CD4-positive, alpha-beta memory T cell (primary cell): ENCODE measurements at regions not wholly inside any gene's neighbourhood (a gene's known extent, or its start where the extent isn't known, plus 50 kb on each side); places are given as distances from the start of the nearest gene placed in this dataset.
"Not testable (repeated sequence)": the region's sequence is repeated elsewhere in the genome, so short reads cannot be mapped to it uniquely, and the experiment has no call there.

Experiments used
- CTCF ChIA-PET: fragments of 350-600 bp; sonication (Branson Sonifier 250); formaldehyde crosslinking; loops from one replicate; lab custom pipeline; 2021; ENCODE audit warnings: inconsistent platforms; ENCODE audit not compliant: partially characterized antibody; lab: Charles Lee
- POLR2A ChIA-PET: fragments of 350-600 bp; sonication (Branson Sonifier 250); formaldehyde crosslinking; loops from one replicate; lab custom pipeline; 2021; ENCODE audit not compliant: partially characterized antibody; lab: Charles Lee
- DNase-seq, 5 donors: peaks; one replicate each; pipeline versions ENCODE4 v3.0.0 to v3.0.0-alpha.2; 2020 to 2022; ENCODE audit warnings: mixed read lengths in 1 of 5
- H3K27ac ChIP-seq: one replicate; pipeline ENCODE4 v1.7.0; 2013; ENCODE audit warnings: low read depth, low read length
- H3K27me3 ChIP-seq: 2 replicates; pipeline ENCODE4 v1.7.0; 2013; ENCODE audit warnings: mild to moderate bottlenecking, low read length, moderate library complexity; ENCODE audit not compliant: insufficient read depth
- H3K36me3 ChIP-seq: 2 replicates; pipeline ENCODE4 v1.7.0; 2013; ENCODE audit warnings: mild to moderate bottlenecking, low read length, moderate library complexity; ENCODE audit not compliant: insufficient read depth
- H3K4me1 ChIP-seq: 2 replicates; pipeline ENCODE4 v1.7.0; 2013; ENCODE audit warnings: mild to moderate bottlenecking, low read length, moderate library complexity; ENCODE audit not compliant: insufficient read depth
- H3K4me3 ChIP-seq, 2 donors: one replicate each; pipeline ENCODE4 v1.7.0; 2013; ENCODE audit warnings: low read length in 2 of 2, mild to moderate bottlenecking in 1 of 2
- H3K9me3 ChIP-seq, 2 donors: one replicate each; pipeline ENCODE4 v1.7.0; 2013; ENCODE audit warnings: low read length in 2 of 2, control low read depth in 1 of 2; ENCODE audit not compliant: control insufficient read depth in 1 of 2
- H3K27ac Mint-ChIP-seq, 7 donors: one replicate each; pipeline ENCODE4 v1.8.0; 2020 to 2021; ENCODE audit warnings: mixed read lengths in 7 of 7, mild to moderate bottlenecking in 6 of 7, inconsistent platforms in 3 of 7, moderate library complexity in 3 of 7
- H3K27me3 Mint-ChIP-seq, 2 donors: one replicate each; pipeline ENCODE4 v1.8.0; 2020 to 2021; ENCODE audit warnings: mixed read lengths in 2 of 2
- H3K36me3 Mint-ChIP-seq, 2 donors: one replicate each; pipeline ENCODE4 v1.8.0; 2020 to 2021; ENCODE audit warnings: mixed read lengths in 2 of 2, inconsistent platforms in 1 of 2, mild to moderate bottlenecking in 1 of 2
- H3K4me1 Mint-ChIP-seq, 4 donors: one replicate each; pipeline ENCODE4 v1.8.0; 2020 to 2021; ENCODE audit warnings: mixed read lengths in 4 of 4, mild to moderate bottlenecking in 1 of 4
- H3K4me3 Mint-ChIP-seq, 8 donors: one replicate each; pipeline ENCODE4 v1.8.0; 2020 to 2021; ENCODE audit warnings: mixed read lengths in 8 of 8, mild to moderate bottlenecking in 7 of 8, moderate library complexity in 6 of 8, inconsistent platforms in 3 of 8
- H3K9me3 Mint-ChIP-seq, 8 donors: one replicate each; pipeline ENCODE4 v1.8.0; 2020 to 2021; ENCODE audit warnings: mixed read lengths in 8 of 8, mild to moderate bottlenecking in 5 of 8, inconsistent platforms in 3 of 8, moderate library complexity in 1 of 8
- intact Hi-C: fragments of 100-400 bp; cut with micrococcal nuclease; formaldehyde crosslinking; loops from one replicate; pipeline ENCODE4 v1.15.1; 2023

DNA sequence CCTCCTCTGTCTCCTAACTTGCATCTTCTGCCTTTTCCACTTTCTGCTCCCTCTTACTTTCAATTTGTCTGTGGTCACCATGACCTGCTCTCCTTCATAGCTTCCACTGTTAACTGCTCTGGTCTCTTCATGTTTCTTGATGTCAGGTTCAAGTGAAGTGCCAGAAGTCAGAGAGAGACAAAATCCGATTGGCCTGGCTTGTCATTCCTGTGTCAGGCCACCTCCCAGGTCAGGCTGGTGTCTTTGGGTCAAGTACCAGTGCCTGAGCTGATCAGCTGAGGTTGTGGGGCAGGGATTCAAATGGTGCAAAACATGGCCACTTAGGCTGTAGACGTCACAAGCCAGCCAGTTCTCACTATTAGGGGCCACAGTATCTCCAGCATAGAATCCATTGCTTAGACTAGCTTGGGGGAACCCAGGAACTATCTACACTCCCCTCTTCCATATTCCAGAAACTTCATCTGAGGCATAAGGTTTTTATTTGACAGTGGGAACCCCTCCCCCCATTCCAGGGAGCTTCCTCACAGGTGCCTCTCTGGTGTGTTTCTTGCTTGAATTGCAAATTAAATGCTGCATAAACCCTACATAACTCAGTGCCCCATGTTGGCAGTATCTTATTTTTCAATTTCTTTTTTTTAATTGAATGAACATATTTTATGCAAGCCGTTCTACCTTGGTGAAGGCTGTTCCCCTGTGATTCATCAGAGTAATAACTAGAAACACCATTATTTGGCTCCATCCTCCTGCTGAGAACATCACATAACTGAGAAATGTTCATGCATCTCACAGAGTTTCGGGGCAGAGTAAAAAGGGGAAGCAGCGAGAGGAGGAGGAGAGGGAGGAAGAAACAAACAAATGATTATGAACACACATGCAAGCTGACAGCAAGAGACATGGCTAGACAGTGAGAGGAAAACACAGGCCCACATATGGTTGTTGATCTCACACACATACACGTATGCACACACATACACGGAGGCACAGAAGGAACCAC, 175.8 kb downstream of the TLE3 start:
- POLR2A ChIA-PET, result no interaction called here
- peaks cover 1 to 2% of the 10 kb centered on the region in 2 donors for H3K27me3 Mint-ChIP-seq
- H3K36me3 ChIP-seq, result no peaks in the 10 kb centered on the region
- no peak overlapping the region for H3K27ac ChIP-seq
- H3K9me3 Mint-ChIP-seq, result peaks cover 0 to 35% (median 15%) of the 10 kb centered on the region in 8 donors
- H3K9me3 ChIP-seq, result peaks cover 0 to 6% of the 10 kb centered on the region in 2 donors
- no peaks in the 10 kb centered on the region for H3K27me3 ChIP-seq
- H3K4me1 Mint-ChIP-seq, result peaks cover 0 to 3% (median 0%) of the 10 kb centered on the region in 4 donors
- CTCF ChIA-PET, result interaction anchor here (0.6 kb wide), 1 partner anchor 44 kb away, joined by 3 read pairs; no protein-coding TSS in a partner anchor
- no peak overlapping the region for H3K4me3 Mint-ChIP-seq
- no peak for DNase-seq
- no peaks in the 10 kb centered on the region for H3K4me1 ChIP-seq
- H3K27ac Mint-ChIP-seq, result no peak overlapping the region
- peaks cover 0 to 8% of the 10 kb centered on the region in 2 donors for H3K36me3 Mint-ChIP-seq
- intact Hi-C loops, result no loop called here
- H3K4me3 ChIP-seq, result no peak overlapping the region

DNA sequence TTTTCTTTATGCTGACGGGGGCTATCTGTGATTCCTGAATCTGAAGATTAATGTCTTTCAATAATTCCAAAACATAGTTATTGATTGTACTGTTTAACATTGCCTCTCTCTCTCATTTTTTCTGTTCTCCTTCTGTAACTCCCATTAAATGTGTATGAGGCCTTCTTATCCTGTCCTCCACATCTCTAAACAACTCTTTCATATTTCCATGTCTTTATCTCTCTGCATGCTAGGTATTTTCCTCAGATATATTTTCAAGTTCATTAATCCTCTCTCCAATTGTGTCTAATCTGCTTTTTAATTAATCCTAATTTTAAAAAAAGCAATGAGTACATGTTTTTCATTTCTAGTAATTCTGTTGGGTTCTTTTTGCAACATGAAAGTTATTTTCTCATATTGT, 173.2 kb downstream of the TLE3 start:
- Histone ChIP-seq H3K4me1 (no peaks in the 10 kb centered on the region), H3K27ac (no peak overlapping the region), H3K4me3 (no peak overlapping the region), H3K36me3 (no peaks in the 10 kb centered on the region), H3K9me3 (peaks cover 0 to 6% of the 10 kb centered on the region in 2 donors), H3K27me3 (no peaks in the 10 kb centered on the region)
- peaks cover 2 to 5% of the 10 kb centered on the region in 2 donors for H3K27me3 Mint-ChIP-seq
- no peak for DNase-seq
- H3K9me3 Mint-ChIP-seq, result peaks cover 0 to 36% (median 15%) of the 10 kb centered on the region in 8 donors
- intact Hi-C loops, result no loop called here
- H3K36me3 Mint-ChIP-seq, result peaks cover 0 to 8% of the 10 kb centered on the region in 2 donors
- CTCF ChIA-PET, result no interaction called here
- no peak overlapping the region for H3K4me3 Mint-ChIP-seq
- POLR2A ChIA-PET, result no interaction called here
- H3K4me1 Mint-ChIP-seq, result peaks cover 0 to 3% (median 0%) of the 10 kb centered on the region in 4 donors
- no peak overlapping the region for H3K27ac Mint-ChIP-seq

DNA sequence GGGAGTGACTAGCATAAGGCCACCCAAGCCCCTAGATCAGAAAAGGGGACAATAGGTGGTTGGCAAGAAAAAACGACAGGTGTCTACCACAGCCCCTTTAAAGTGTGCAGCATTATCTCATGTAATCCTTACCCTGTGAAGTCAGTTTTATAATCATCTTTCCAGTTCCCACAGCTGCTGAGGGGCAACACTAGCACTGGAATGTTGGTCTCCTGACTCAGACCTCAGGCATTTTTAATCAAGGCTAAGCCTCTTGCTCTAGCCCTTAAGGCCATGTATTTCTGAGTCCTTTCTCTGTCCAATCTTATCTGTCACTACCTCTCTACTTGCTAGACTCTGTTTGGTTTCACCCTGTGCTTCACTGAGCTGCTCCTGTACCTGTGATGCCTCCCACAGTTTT, 171.7 kb downstream of the TLE3 start:
- Mint-ChIP-seq H3K36me3 (peaks cover 0 to 8% of the 10 kb centered on the region in 2 donors), H3K4me1 (peaks cover 0 to 3% (median 0%) of the 10 kb centered on the region in 4 donors), H3K27ac (no peak overlapping the region), H3K9me3 (peaks cover 0 to 36% (median 15%) of the 10 kb centered on the region in 8 donors), H3K4me3 (no peak overlapping the region), H3K27me3 (peaks cover 3 to 5% of the 10 kb centered on the region in 2 donors)
- intact Hi-C loops, result no loop called here
- Histone ChIP-seq H3K4me1 (no peaks in the 10 kb centered on the region), H3K27me3 (no peaks in the 10 kb centered on the region), H3K4me3 (no peak overlapping the region), H3K9me3 (peaks cover 0 to 6% of the 10 kb centered on the region in 2 donors), H3K36me3 (no peaks in the 10 kb centered on the region), H3K27ac (no peak overlapping the region)
- CTCF ChIA-PET, result no interaction called here
- no peak for DNase-seq
- POLR2A ChIA-PET, result interaction anchor here (0.6 kb wide), 1 partner anchor 371 kb away, joined by 8 read pairs; no protein-coding TSS in a partner anchor

DNA sequence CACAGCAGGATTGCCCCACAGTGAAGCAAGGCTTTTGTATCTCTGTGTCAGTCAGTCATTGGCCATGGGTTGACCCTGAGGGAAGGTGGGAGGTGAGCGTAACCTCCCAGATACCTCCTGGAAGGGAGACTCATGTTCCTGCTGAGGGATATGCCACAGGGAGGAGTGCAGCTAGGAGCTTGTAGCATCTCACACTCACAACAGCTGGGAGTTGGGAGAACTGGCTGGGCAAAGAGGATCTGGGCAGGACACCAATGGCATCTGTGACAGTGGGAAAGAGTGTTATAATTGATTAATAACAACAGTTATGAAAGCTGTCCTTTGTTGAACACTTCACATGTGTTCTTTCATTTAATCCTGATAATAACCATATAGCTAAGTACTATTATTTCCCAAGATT, 171.0 kb downstream of the TLE3 start:
- H3K4me3 Mint-ChIP-seq, result no peak overlapping the region
- DNase-seq, result no peak
- H3K9me3 Mint-ChIP-seq, result peaks cover 0 to 36% (median 15%) of the 10 kb centered on the region in 8 donors
- H3K36me3 Mint-ChIP-seq, result peaks cover 0 to 8% of the 10 kb centered on the region in 2 donors
- peaks cover 0 to 1% (median 0%) of the 10 kb centered on the region in 4 donors for H3K4me1 Mint-ChIP-seq
- H3K27ac Mint-ChIP-seq, result no peak overlapping the region
- no peak overlapping the region for H3K4me3 ChIP-seq
- H3K27me3 Mint-ChIP-seq, result peaks cover 3 to 5% of the 10 kb centered on the region in 2 donors
- peaks cover 0 to 6% of the 10 kb centered on the region in 2 donors for H3K9me3 ChIP-seq
- no peaks in the 10 kb centered on the region for H3K4me1 ChIP-seq
- ChIA-PET POLR2A (no interaction called here), CTCF (no interaction called here)
- H3K27me3 ChIP-seq, result no peaks in the 10 kb centered on the region
- intact Hi-C loops, result no loop called here
- no peak overlapping the region for H3K27ac ChIP-seq
- H3K36me3 ChIP-seq, result no peaks in the 10 kb centered on the region

DNA sequence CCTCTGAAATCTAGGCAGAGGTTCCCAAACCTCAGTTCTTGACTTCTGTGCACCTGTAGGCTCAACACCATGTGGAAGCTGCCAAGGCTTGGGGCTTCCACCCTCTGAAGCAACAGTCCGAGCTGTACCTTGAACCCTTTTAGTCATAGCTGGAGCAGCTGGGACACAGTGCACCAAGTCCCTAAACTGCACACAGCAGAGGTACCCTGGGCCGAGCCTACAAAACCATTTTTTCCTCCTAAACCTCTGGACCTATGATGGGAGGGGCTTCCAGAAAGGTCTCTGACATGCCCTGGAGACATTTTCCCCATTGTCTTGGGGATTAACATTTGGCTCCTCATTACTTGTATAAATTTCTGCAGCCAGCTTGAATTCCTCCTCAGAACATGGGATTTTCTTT, 168.8 kb downstream of the TLE3 start:
- H3K36me3 ChIP-seq, H3K27me3 Mint-ChIP-seq, H3K36me3 Mint-ChIP-seq, H3K27ac ChIP-seq, H3K9me3 ChIP-seq, intact Hi-C loops, CTCF ChIA-PET, H3K4me1 ChIP-seq, DNase-seq, H3K4me1 Mint-ChIP-seq, H3K4me3 Mint-ChIP-seq, H3K27ac Mint-ChIP-seq, POLR2A ChIA-PET, H3K4me3 ChIP-seq, H3K27me3 ChIP-seq: not testable (repeated sequence)
- H3K9me3 Mint-ChIP-seq, result peaks cover 0 to 29% (median 15%) of the 10 kb centered on the region in 8 donors

DNA sequence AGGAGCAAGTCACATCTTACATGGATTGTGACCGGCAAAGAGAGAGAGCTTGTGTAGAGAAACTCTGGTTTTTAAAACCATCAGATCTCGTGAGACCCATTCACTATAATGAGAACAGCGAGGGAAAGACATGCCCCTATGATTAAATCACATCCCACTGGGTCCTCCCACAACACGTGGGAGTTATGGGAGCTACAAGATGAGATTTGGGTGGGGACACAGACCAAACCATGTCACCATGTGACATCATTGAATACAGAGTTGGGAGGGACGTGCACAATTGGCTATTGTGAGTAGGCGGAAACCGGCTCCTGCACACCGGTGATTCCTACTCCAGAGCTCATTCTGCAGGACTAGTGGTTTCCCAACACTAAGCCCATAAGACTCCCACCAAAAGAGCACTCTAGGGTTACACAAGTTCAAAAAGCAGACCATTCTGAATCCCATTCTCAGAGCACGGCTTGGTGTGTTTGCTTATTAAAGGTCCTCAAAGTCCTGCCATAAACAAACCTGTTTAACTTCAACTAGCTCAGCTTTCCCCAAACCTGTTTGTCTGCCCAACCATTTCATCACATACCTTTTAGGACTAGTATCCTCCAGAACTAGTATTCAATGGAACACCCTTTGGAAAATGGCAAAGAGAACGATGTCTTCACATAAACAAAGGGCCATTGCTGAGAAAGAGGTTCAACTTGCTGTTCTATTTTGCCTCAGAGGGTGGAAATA, 167.6 kb downstream of the TLE3 start:
- H3K9me3 Mint-ChIP-seq, result peaks cover 0 to 20% (median 6%) of the 10 kb centered on the region in 8 donors
- no peak overlapping the region for H3K4me3 Mint-ChIP-seq
- no peaks in the 10 kb centered on the region for H3K4me1 ChIP-seq
- no peak overlapping the region for H3K27ac ChIP-seq
- H3K9me3 ChIP-seq, result peaks cover 0 to 2% of the 10 kb centered on the region in 2 donors
- DNase-seq, result no peak
- intact Hi-C loops, result no loop called here
- H3K36me3 Mint-ChIP-seq, result no peaks in the 10 kb centered on the region
- no peaks in the 10 kb centered on the region for H3K36me3 ChIP-seq
- no peaks in the 10 kb centered on the region for H3K27me3 ChIP-seq
- CTCF ChIA-PET, result no interaction called here
- no peak overlapping the region for H3K27ac Mint-ChIP-seq
- no peaks in the 10 kb centered on the region for H3K4me1 Mint-ChIP-seq
- H3K27me3 Mint-ChIP-seq, result peaks cover 6 to 9% of the 10 kb centered on the region in 2 donors
- no peak overlapping the region for H3K4me3 ChIP-seq
- POLR2A ChIA-PET, result no interaction called here

DNA sequence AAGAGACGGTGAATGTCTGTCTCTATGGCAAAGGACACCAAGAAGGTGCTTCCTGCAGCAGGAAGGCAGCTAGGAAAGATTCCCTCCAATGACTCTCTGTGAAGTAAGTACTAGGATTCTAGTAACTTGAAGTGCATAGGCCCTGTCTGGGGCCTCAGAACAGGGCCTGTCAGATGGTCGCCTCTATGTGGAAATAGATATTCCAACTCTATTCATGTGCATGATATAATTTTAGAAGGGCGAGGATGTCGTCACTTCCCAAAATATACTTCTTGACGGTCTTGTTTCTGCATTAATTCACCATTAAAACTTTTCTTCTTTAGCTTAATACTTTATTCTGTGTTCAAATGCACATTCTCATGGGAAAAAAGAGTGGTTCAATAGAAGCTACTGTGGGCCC, 167.0 kb downstream of the TLE3 start:
- no peaks in the 10 kb centered on the region for H3K36me3 Mint-ChIP-seq
- intact Hi-C loops, result no loop called here
- CTCF ChIA-PET, result no interaction called here
- no peak overlapping the region for H3K4me3 ChIP-seq
- H3K4me1 ChIP-seq, result no peaks in the 10 kb centered on the region
- no peaks in the 10 kb centered on the region for H3K4me1 Mint-ChIP-seq
- H3K27ac Mint-ChIP-seq, result no peak overlapping the region
- H3K27ac ChIP-seq, result no peak overlapping the region
- peaks cover 8 to 9% of the 10 kb centered on the region in 2 donors for H3K27me3 Mint-ChIP-seq
- H3K36me3 ChIP-seq, result no peaks in the 10 kb centered on the region
- no peaks in the 10 kb centered on the region for H3K9me3 ChIP-seq
- POLR2A ChIA-PET, result no interaction called here
- DNase-seq, result no peak
- peaks cover 0 to 22% (median 8%) of the 10 kb centered on the region in 8 donors for H3K9me3 Mint-ChIP-seq
- no peaks in the 10 kb centered on the region for H3K27me3 ChIP-seq
- H3K4me3 Mint-ChIP-seq, result no peak overlapping the region
